ENCODE measurements at regions not wholly inside any gene's neighbourhood (a gene's known extent, or its start where the extent isn't known, plus 50 kb on each side); places are given as distances from the start of the nearest gene placed in this dataset.

GRCh38 chr6:90365002-90365401 lies 68.4 kb upstream of the BACH2 start:
- Mint-ChIP-seq H3K9me3 (ENCODE audit: insufficient read depth) (peaks cover 2% of the 10 kb centered on the region), H3K4me1 (peaks cover 17% of the 10 kb centered on the region), H3K4me3 (no peak overlapping the region), H3K27me3 (no peaks in the 10 kb centered on the region), H3K27ac (no peak overlapping the region)
- H2AFZ ChIP-seq (ENCODE audit: insufficient read depth, low read depth, low read length, poor library complexity, severe bottlenecking) = no peak overlapping the region
- H3K4me2 ChIP-seq (replicated peaks; ENCODE audit: low read depth, low read length, poor library complexity, severe bottlenecking) = no peak overlapping the region
- ChIA-PET POLR2A (no interaction called here), CTCF (interaction anchor here (1.2 kb wide), 1 partner anchor 28 kb away, joined by 3 read pairs; no protein-coding TSS in a partner anchor)
- no peaks in the 10 kb centered on the region for H3K36me3 ChIP-seq (replicated peaks in 1 of 2; ENCODE audit: control extremely low read depth in 1 of 2, control insufficient read depth in 1 of 2, extremely low read depth in 1 of 2, insufficient read depth in 2 of 2, low read length in 1 of 2)
- no peak overlapping the region for H3K9ac ChIP-seq (ENCODE audit: low read length)
- ATAC-seq (ENCODE audit: low read depth) (no peak), DNase-seq (no peak)
- no peak overlapping the region for H3K4me3 ChIP-seq (ENCODE audit: control extremely low read depth in 1 of 5, extremely low read depth in 1 of 5, insufficient read depth in 1 of 5, low read depth in 2 of 5, low read length in 4 of 5)
- no peak for TF ChIP-seq EZH2 (IDR thresholded peaks at IDR 0.05; ENCODE audit: borderline replicate concordance, insufficient read depth, low read depth, low read length, poor library complexity, severe bottlenecking)
- no peak for TF ChIP-seq CTCF (IDR thresholded peaks at IDR 0.05)
- no peak overlapping the region for H3K27ac ChIP-seq (ENCODE audit: low read length in 2 of 2)
- no peaks in the 10 kb centered on the region for H4K20me1 ChIP-seq (ENCODE audit: control insufficient read depth, insufficient read depth, low read length, poor library complexity, severe bottlenecking)
- peaks cover 0 to 3% of the 10 kb centered on the region in 2 donors for H3K4me1 ChIP-seq (ENCODE audit: control insufficient read depth in 2 of 2, insufficient read depth in 2 of 2, low read length in 2 of 2)
- 94% methylated on average over 3 of the region's 5 CpGs for WGBS (ENCODE audit: insufficient coverage)
- no peaks in the 10 kb centered on the region for H3K9me3 ChIP-seq (ENCODE audit: control extremely low read depth in 1 of 3, control insufficient read depth in 2 of 3, insufficient read depth in 1 of 3, low read length in 2 of 3)
- intact Hi-C loops (cut with micrococcal nuclease) = no loop called here
- H3K79me2 ChIP-seq (ENCODE audit: control insufficient read depth, insufficient read depth, low read length) = no peaks in the 10 kb centered on the region
- no peaks in the 10 kb centered on the region for H3K27me3 ChIP-seq (replicated peaks in 1 of 4; ENCODE audit: control extremely low read depth in 1 of 4, control insufficient read depth in 3 of 4, insufficient read depth in 4 of 4, low read length in 3 of 4)

GRCh38 chr6:90364286-90364685 lies 67.6 kb upstream of the BACH2 start:
- H4K20me1 ChIP-seq (ENCODE audit: control insufficient read depth, insufficient read depth, low read length, poor library complexity, severe bottlenecking) = no peaks in the 10 kb centered on the region
- H3K9me3 ChIP-seq (ENCODE audit: control extremely low read depth in 1 of 3, control insufficient read depth in 2 of 3, insufficient read depth in 1 of 3, low read length in 2 of 3) = no peaks in the 10 kb centered on the region
- no peak for ATAC-seq (ENCODE audit: low read depth)
- Mint-ChIP-seq H3K4me1 (peaks cover 11% of the 10 kb centered on the region), H3K9me3 (ENCODE audit: insufficient read depth) (peaks cover 2% of the 10 kb centered on the region), H3K27me3 (no peaks in the 10 kb centered on the region), H3K4me3 (no peak overlapping the region), H3K27ac (no peak overlapping the region)
- CTCF ChIA-PET = no interaction called here
- POLR2A ChIA-PET = no interaction called here
- H3K79me2 ChIP-seq (ENCODE audit: control insufficient read depth, insufficient read depth, low read length) = no peaks in the 10 kb centered on the region
- WGBS (ENCODE audit: insufficient coverage) = 82% methylated on average over 2 of the region's 5 CpGs
- H3K36me3 ChIP-seq (replicated peaks in 1 of 2; ENCODE audit: control extremely low read depth in 1 of 2, control insufficient read depth in 1 of 2, extremely low read depth in 1 of 2, insufficient read depth in 2 of 2, low read length in 1 of 2) = no peaks in the 10 kb centered on the region
- no peak overlapping the region for H3K9ac ChIP-seq (ENCODE audit: low read length)
- H3K27me3 ChIP-seq (replicated peaks in 1 of 4; ENCODE audit: control extremely low read depth in 1 of 4, control insufficient read depth in 3 of 4, insufficient read depth in 4 of 4, low read length in 3 of 4) = no peaks in the 10 kb centered on the region
- H3K4me2 ChIP-seq (replicated peaks; ENCODE audit: low read depth, low read length, poor library complexity, severe bottlenecking) = no peak overlapping the region
- no peak overlapping the region for H3K27ac ChIP-seq (ENCODE audit: low read length in 2 of 2)
- H2AFZ ChIP-seq (ENCODE audit: insufficient read depth, low read depth, low read length, poor library complexity, severe bottlenecking) = no peak overlapping the region
- H3K4me1 ChIP-seq (ENCODE audit: control insufficient read depth in 2 of 2, insufficient read depth in 2 of 2, low read length in 2 of 2) = peaks cover 0 to 3% of the 10 kb centered on the region in 2 donors
- no peak for DNase-seq
- TF ChIP-seq EZH2 (IDR thresholded peaks at IDR 0.05; ENCODE audit: borderline replicate concordance, insufficient read depth, low read depth, low read length, poor library complexity, severe bottlenecking) = no peak
- no peak for TF ChIP-seq CTCF (IDR thresholded peaks at IDR 0.05)
- no peak overlapping the region for H3K4me3 ChIP-seq (ENCODE audit: control extremely low read depth in 1 of 5, extremely low read depth in 1 of 5, insufficient read depth in 1 of 5, low read depth in 2 of 5, low read length in 4 of 5)
- intact Hi-C loops (cut with micrococcal nuclease) = no loop called here

Measured in B cell (primary cell).